Hepatocyte (in vitro differentiated cells): ENCODE measurements at regions not wholly inside any gene's neighbourhood (a gene's known extent, or its start where the extent isn't known, plus 50 kb on each side); places are given as distances from the start of the nearest gene placed in this dataset.

Source experiments
- DNase-seq: peaks from one replicate; pipeline ENCODE4 v3.0.0-alpha.2; 2016; ENCODE audit warnings: low spot score
- H2AFZ ChIP-seq: fragments of 200-600 bp; sonication (generic); 2 replicates; pipeline ENCODE4 v1.6.0; 2016; ENCODE audit warnings: antibody characterized with exemption, mild to moderate bottlenecking
- H3K27ac ChIP-seq: fragments of 200-600 bp; sonication (generic); 2 replicates; pipeline ENCODE4 v1.5.1; 2016; ENCODE audit warnings: mild to moderate bottlenecking
- H3K27me3 ChIP-seq: fragments of 200-600 bp; sonication (generic); 2 replicates; pipeline ENCODE4 v1.6.1; 2016
- H3K36me3 ChIP-seq: fragments of 200-600 bp; sonication (generic); replicated peaks from 2 replicates; pipeline ENCODE4 v1.5.1; 2016; ENCODE audit warnings: low read depth; ENCODE audit not compliant: insufficient read depth
- H3K4me1 ChIP-seq: fragments of 200-600 bp; sonication (generic); 2 replicates; pipeline ENCODE4 v1.5.1; 2016; ENCODE audit warnings: mild to moderate bottlenecking, moderate library complexity; ENCODE audit not compliant: insufficient read depth
- H3K4me2 ChIP-seq: fragments of 200-600 bp; sonication (generic); 2 replicates; pipeline ENCODE4 v1.6.0; 2016
- H3K4me3 ChIP-seq: fragments of 200-600 bp; sonication (generic); 2 replicates; pipeline ENCODE4 v1.5.1; 2016; ENCODE audit warnings: mild to moderate bottlenecking
- H3K79me2 ChIP-seq: fragments of 200-600 bp; sonication (generic); 2 replicates; pipeline ENCODE4 v1.6.0; 2017; ENCODE audit warnings: mild to moderate bottlenecking
- H3K9me2 ChIP-seq: fragments of 200-600 bp; sonication (generic); replicated peaks from 2 replicates; pipeline ENCODE4 v1.6.0; 2017; ENCODE audit warnings: mild to moderate bottlenecking; ENCODE audit not compliant: insufficient read depth
- H3K9me3 ChIP-seq: fragments of 200-600 bp; sonication (generic); 2 replicates; pipeline ENCODE4 v1.5.1; 2016; ENCODE audit warnings: low read depth, mild to moderate bottlenecking
- H4K20me1 ChIP-seq: fragments of 200-600 bp; sonication (generic); 2 replicates; pipeline ENCODE4 v1.6.0; 2016; ENCODE audit warnings: mild to moderate bottlenecking; ENCODE audit not compliant: insufficient read depth, poor library complexity, severe bottlenecking
- EZH2 ChIP-seq: fragments of 200-600 bp; sonication (generic); IDR thresholded peaks from 2 replicates; pipeline ENCODE4 v1.6.1; 2016; ENCODE audit warnings: antibody characterized with exemption, mild to moderate bottlenecking, borderline replicate concordance
- EZH2phosphoT487 ChIP-seq: fragments of 200-600 bp; sonication (generic); IDR thresholded peaks from one replicate; pipeline ENCODE4 v1.6.1; 2018; ENCODE audit warnings: antibody characterized with exemption, mild to moderate bottlenecking, low read depth, moderate library complexity; ENCODE audit not compliant: unreplicated experiment, severe bottlenecking
- WGBS: methylation state at CpG from one replicate; pipeline ENCODE4 v1.1.6; 2016; ENCODE audit warnings: low lambda C conversion rate; ENCODE audit errors: missing lambda C conversion rate; 5-methylcytosine and 5-hydroxymethylcytosine counted together
- TF ChIP-seq, protein P1 (sequence below): fragments of 200-600 bp; sonication (generic); IDR thresholded peaks from 2 replicates; pipeline ENCODE4 v1.5.1; 2016; ENCODE audit warnings: antibody characterized with exemption, mild to moderate bottlenecking; ENCODE audit not compliant: poor library complexity

- Histone ChIP-seq H3K4me3 (no peak overlapping the region), H3K27ac (no peak overlapping the region), H2AFZ (no peak overlapping the region), H3K36me3 (no peaks in the 10 kb centered on the region), H3K9me2 (no peaks in the 10 kb centered on the region), H3K4me2 (no peak overlapping the region), H3K4me1 (no peaks in the 10 kb centered on the region), H3K79me2 (no peaks in the 10 kb centered on the region), H3K9me3 (no peaks in the 10 kb centered on the region), H4K20me1 (no peaks in the 10 kb centered on the region), H3K27me3 (no peaks in the 10 kb centered on the region)
- TF ChIP-seq, protein P1, sequence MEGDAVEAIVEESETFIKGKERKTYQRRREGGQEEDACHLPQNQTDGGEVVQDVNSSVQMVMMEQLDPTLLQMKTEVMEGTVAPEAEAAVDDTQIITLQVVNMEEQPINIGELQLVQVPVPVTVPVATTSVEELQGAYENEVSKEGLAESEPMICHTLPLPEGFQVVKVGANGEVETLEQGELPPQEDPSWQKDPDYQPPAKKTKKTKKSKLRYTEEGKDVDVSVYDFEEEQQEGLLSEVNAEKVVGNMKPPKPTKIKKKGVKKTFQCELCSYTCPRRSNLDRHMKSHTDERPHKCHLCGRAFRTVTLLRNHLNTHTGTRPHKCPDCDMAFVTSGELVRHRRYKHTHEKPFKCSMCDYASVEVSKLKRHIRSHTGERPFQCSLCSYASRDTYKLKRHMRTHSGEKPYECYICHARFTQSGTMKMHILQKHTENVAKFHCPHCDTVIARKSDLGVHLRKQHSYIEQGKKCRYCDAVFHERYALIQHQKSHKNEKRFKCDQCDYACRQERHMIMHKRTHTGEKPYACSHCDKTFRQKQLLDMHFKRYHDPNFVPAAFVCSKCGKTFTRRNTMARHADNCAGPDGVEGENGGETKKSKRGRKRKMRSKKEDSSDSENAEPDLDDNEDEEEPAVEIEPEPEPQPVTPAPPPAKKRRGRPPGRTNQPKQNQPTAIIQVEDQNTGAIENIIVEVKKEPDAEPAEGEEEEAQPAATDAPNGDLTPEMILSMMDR, result no peak
- TF ChIP-seq EZH2, result no peak
- no peak for TF ChIP-seq EZH2phosphoT487
- 78% methylated on average over 5 of the region's 5 CpGs for WGBS
- no peak for DNase-seq
Measured at GRCh38 chr14:47899685-47900084, 224.3 kb upstream of the MDGA2 start.

DNA sequence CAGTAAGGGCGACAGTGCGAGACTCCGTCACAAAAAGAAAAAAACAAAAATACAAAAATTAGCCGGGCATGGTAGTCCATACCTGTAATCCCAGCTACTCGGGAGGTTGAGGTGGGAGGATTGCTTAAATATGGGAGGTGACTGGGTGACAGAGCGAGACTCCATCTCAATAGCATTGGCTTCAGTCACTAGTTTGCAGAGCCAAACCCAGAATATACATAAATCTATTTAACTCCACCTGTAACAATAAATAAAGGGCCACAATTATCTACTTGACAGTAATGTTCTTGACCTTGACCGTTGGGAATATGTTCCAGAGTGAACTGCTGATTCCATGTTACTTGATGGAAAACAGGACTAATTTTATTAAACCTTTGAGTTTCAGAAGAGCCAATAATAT, 198.9 kb upstream of the MDGA2 start:
- no peak overlapping the region for H3K27ac ChIP-seq
- no peak overlapping the region for H3K4me2 ChIP-seq
- H3K79me2 ChIP-seq, result no peaks in the 10 kb centered on the region
- TF ChIP-seq EZH2phosphoT487 (no peak), EZH2 (no peak)
- TF ChIP-seq, protein P1, result no peak
- H3K4me3 ChIP-seq, result no peak overlapping the region
- H3K36me3 ChIP-seq, result no peaks in the 10 kb centered on the region
- no peaks in the 10 kb centered on the region for H3K4me1 ChIP-seq
- WGBS, result 86% methylated on average over 7 of the region's 7 CpGs
- no peaks in the 10 kb centered on the region for H3K27me3 ChIP-seq
- no peaks in the 10 kb centered on the region for H3K9me2 ChIP-seq
- H2AFZ ChIP-seq, result no peak overlapping the region
- no peak for DNase-seq
- H3K9me3 ChIP-seq, result no peaks in the 10 kb centered on the region
- H4K20me1 ChIP-seq, result no peaks in the 10 kb centered on the region

DNA sequence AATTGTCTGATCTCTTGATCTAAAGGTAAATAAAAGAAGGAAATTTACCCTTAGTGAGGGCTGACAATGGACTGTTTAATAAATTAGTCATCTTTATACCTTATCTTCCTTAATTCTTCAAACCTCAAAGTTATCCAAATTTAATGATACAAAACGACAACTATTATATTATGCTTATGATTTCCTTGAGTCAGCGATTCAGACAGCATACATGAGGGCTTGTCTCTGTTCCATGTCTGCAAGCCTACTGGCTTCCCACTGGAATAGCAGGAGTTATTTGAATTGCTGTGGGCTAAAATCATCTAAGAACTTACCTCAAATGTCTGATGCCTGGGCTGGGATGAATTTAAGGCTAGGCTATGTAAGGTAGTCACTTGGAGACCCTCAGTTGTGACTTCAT, 197.2 kb upstream of the MDGA2 start:
- Histone ChIP-seq H3K79me2 (no peaks in the 10 kb centered on the region), H3K27ac (no peak overlapping the region), H4K20me1 (no peaks in the 10 kb centered on the region), H3K9me2 (no peaks in the 10 kb centered on the region), H3K36me3 (no peaks in the 10 kb centered on the region), H2AFZ (no peak overlapping the region), H3K4me3 (no peak overlapping the region), H3K4me2 (no peak overlapping the region), H3K4me1 (no peaks in the 10 kb centered on the region), H3K27me3 (no peaks in the 10 kb centered on the region), H3K9me3 (no peaks in the 10 kb centered on the region)
- DNase-seq, result no peak
- 95% methylated on average over 2 of the region's 2 CpGs for WGBS
- TF ChIP-seq, protein P1, result no peak
- TF ChIP-seq EZH2phosphoT487 (no peak), EZH2 (no peak)

- no peaks in the 10 kb centered on the region for H3K4me1 ChIP-seq
- no peaks in the 10 kb centered on the region for H3K36me3 ChIP-seq
- H3K27me3 ChIP-seq, result no peaks in the 10 kb centered on the region
- no peak overlapping the region for H3K27ac ChIP-seq
- no peaks in the 10 kb centered on the region for H4K20me1 ChIP-seq
- TF ChIP-seq, protein P1, result no peak
- TF ChIP-seq EZH2, result no peak
- no peak for TF ChIP-seq EZH2phosphoT487
- H3K4me3 ChIP-seq, result no peak overlapping the region
- H3K9me3 ChIP-seq, result no peaks in the 10 kb centered on the region
- no peak overlapping the region for H3K4me2 ChIP-seq
- H2AFZ ChIP-seq, result no peak overlapping the region
- H3K9me2 ChIP-seq, result no peaks in the 10 kb centered on the region
- no peak for DNase-seq
- no peaks in the 10 kb centered on the region for H3K79me2 ChIP-seq
Measured at GRCh38 chr14:47863441-47863840, 188.0 kb upstream of the MDGA2 start.
